Activated CD4-positive, alpha-beta T cell treated with anti-CD3 and anti-CD28 coated beads, Interleukin-2, amount 50 U/mL, for 24 hours (primary cell): ENCODE measurements at regions not wholly inside any gene's neighbourhood (a gene's known extent, or its start where the extent isn't known, plus 50 kb on each side); places are given as distances from the start of the nearest gene placed in this dataset.
"Not testable (repeated sequence)": the region's sequence is repeated elsewhere in the genome, so short reads cannot be mapped to it uniquely, and the experiment has no call there.

Experiments used
- DNase-seq, 2 donors: peaks; one replicate each; pipeline ENCODE4 v3.0.0-alpha.2; 2020; ENCODE audit warnings: low read depth in 1 of 2, low spot score in 1 of 2

DNA sequence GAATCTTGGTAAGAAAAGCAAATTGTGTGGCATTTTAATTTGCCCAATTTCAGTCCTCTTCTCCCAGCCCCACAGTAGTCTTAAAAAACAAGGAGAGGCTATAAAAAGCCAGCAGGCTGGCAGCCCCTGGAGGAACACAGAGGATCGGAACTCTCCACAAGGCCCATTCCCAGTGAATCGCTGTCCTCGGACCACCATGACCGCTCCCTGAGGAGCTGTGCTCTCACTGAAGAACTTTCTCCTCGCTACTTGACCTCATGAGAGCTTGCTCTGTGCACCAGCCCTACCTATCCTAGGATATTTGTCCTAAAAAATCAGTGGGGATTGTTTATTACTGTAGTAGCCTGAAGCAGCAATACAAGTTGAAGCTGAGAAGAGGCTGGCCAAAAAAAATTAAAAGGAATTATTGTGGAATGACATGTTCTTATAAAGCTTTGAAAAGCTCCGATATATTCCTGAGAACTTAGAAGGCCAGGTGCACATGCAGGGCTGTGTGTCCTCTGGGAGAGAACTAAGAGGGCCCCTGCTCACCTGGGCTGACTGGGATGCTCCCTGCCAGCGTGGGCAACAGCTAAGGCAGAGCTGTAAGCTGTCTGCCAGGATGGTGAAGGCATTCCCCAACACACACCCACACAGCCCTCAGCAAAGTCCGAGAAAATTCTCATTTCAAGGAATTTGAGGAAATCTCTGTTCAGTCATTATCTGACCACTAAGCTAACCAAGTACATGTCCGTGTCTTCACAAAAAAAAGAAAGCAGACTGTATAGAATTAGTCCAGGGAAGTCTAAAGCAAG, 148.8 kb upstream of the SFSWAP start:
- no peak for DNase-seq

DNA sequence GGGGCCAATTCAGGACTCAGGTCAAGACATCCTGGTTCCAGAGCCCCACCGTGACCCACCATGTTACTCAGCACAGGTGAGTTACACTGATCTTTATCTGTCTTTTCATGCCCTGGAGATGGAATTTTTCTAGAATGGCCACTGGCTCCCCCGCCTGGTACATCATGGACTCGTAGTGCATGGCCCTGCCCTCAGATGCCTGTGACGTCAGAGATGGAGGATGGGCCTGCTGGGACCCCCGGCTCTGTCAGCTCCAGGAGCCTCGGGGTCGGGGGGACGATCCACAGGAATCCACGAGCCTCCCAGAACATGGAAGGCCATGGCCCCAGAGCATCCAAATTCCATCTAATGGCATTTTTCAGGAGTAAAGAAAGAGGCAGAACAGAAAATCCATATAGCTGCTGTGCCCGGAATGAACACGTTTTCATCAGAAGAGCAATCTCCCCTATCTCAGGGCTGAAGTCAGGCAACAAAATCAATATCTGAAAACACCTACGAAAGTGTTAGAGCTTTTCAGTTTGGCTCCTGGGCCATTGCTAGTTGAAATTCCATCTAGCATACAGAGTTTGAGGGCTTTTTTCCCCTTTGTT, 146.7 kb upstream of the SFSWAP start:
- not testable (repeated sequence) for DNase-seq

DNA sequence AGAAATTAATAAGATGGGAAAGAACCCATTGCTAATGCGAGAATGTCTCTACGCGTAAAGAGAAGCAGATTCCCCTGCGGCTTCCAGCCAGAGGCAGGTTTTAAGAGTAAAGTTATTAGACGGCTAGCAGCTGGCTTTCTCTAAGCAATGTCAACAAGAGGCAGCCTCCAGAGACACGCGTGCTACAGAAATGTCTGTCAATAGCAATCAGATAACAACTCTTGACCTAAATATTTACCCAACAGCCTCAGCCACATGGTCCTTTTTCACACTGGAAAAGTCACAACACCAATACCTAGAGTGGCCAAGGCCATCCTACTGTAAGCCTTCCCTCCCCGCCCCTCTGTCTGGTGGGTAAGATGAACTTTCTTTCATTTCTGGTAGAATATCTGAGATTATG, 146.0 kb upstream of the SFSWAP start:
- no peak for DNase-seq

DNA sequence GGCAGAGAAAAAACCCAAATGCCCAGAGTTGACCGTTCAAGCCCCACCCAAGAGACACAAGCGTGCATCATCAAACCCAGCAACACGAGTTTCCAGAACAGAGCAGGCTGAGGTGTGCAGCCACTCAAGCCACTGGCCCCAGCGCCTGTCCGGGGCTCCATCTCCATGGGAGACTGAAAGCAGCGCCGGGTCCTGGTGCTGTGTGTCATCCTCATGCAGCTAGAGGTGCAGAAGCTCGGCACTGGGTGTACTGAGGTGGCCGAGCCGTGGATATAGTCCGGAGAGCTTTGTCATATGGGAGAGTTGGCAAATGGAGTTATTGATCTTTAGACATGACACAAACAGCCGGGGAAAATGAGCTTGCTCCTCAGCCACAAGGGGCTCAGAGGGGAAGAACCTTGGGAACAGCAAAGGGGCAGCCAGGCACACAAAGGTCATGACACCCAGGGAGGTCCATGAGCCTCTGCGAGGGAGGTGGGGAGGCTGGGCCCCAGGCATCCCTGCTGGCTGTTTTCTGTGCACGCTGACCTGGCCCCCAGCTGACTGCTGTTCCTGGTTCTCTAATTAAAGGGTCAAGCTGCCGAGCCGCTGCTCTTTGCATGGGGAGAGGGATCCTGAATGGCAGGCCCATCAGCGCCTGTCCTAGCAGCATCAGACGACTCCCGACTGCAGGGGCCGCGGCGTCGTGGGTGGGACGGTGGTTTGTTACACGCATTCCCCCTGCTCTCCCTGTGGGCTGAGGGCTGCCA, 145.4 kb upstream of the SFSWAP start:
- DNase-seq = no peak

DNA sequence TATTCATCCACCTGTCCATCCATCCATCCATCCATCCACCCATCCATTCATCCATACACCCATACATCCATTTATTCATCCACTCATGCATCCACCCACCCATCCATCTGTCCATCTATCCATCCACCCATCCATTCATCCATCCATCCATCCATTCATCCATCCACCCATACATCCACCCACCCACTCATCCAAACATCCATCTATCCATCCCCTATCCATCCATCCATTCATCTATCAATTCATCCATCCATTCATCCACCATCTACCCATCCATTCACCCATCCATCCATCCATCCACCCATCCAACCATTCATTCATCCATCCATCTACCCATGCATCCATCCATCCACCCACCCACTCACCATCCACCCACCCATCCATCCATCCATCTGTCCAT, 142.6 kb upstream of the SFSWAP start:
- DNase-seq = no peak

DNA sequence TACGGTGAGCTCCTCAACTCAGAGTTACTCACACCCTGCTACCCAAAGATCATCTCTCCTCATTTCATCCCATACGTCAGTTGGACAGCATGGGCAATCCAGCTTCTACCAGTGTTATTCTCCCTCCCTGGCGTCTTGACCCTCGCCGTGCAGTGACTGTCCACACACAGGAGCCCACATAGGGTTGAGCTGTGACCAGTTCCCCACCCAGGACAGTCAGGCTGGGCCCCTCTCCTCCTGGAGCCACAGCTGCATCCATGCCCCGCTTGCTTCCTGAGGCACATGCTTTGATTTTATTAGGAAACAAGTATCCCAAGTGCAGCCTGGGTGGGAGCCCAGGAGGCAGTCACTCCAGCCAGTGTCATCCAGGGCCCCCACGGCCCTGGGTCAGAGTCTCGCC, 140.3 kb upstream of the SFSWAP start:
- DNase-seq = no peak

DNA sequence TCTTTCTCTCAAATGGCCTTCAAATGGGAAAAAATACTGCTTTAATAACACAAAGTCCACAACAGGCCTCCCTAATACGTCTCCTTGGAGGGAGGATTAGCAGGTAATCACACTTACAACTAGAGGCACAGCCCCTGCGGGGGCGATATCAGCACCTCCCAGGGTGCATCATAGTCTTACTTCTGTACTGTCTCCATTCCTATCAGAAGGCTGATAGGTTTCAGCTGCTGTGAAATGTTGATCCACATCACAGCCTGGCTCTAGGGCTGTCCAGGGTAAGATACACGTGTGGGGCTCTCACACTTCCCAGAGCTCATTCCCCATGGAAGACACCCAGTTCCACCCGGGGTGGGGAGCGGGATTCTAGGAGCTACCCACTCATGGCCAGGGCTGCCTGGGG, 139.1 kb upstream of the SFSWAP start:
- no peak for DNase-seq

DNA sequence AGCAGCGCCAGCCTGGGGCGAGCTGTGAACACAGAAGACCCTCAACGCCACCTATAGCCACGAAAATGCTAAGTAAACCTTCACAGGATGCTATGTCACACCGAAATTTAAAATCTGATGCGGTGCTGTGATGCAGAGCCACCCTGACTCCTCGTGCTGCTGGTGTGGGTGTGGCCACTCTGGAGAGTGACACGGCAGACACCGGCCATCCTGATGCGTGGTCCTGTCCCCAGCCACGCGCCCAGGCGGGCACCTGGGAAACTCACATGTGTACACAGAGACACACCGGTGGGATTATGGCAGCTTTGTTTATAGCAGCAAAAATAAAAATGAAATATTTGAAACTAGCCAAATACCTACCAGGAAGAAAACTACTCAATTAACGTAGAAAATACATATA, 138.3 kb upstream of the SFSWAP start:
- no peak for DNase-seq

DNA sequence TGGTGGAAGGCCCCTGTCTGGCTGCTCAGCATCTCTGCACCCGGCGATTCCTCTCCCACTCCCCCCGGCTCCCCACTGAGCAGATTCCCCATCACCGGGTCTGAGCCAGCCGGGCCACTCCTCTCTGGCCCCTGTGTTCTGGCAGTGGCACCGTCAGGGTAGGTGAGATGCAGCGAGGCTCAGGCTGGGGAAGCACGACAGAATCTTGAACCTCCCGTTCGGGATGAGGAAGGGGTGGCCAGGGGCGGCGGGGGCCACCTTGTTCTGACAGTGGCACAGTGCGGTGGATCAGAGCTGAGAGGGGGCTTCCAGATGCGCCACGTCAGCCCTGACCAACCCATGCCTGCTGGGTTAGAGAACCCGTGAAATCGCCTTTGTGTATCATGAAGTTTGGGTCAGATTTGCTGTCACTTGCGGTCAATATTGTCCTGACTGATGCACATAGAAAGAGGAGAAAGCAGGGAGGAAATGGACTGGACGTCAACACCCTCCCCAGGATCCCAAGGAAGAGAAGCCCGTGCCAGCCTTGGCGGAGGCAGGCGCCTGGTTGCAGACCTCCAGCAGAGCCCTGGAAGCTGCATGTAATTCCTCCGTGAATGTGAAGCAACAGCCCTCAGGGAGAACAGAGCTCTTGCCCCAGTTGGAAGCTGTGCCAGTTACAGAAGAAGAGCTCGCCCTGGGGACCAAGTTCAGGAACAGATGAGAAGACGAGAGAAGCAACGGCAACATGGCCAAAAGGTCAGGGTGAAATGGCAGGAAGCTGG, 137.1 kb upstream of the SFSWAP start:
- no peak for DNase-seq

DNA sequence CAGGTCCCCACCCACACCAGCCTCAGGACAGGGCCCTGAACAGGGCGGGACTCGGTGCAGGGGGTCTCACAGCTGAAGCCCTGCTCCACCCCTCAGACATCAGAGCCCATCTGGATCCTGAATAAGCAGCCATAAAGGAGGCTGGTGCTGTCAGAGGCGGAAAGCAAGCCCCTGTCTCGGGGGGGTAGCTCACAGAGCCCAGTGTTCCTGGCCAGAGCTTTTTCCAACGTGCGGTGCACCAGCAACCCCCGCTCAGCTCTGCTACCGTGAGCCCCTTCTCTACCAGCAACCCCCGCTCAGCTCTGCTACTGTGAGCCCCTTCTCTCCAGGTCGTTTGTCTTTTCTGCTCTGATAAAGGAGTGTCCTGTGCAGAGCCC, 136.5 kb upstream of the SFSWAP start:
- no peak for DNase-seq

DNA sequence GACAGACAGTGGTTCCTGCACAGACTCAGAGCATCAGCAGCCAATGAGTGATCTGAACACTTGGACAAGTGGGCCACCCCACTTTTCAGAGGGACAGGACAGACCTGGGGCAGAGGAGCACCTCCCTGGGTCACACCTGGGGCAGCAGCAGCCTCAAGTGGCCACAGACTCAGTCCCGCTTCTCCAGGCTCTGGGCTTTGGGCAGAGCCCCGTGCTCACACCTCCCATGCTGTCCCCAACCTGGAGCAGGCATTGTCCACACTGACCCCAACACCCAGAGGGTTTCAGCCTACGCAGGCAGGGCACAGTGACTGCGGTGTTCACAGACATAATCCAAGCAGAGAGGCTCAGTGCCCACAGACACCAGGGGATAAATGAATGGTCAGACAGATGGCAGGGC, 135.5 kb upstream of the SFSWAP start:
- no peak for DNase-seq

DNA sequence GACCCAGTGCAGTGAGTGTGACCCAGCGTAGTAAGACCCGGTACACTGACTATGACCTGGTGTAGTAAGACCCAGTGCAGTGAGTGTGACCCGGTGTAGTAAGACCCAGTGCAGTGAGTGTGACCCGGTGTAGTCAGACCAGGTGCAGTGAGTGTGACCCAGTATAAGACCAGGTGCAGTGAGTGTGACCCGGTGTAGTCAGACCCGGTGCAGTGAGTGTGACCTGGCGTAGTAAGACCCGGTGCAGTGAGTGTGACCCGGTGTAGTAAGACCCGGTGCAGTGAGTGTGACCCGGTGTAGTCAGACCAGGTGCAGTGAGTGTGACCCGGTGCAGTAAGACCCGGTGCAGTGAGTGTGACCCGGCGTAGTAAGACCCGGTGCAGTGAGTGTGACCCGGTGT, 134.2 kb upstream of the SFSWAP start:
- DNase-seq = peak in 1 of 2 donors; percentile 26

DNA sequence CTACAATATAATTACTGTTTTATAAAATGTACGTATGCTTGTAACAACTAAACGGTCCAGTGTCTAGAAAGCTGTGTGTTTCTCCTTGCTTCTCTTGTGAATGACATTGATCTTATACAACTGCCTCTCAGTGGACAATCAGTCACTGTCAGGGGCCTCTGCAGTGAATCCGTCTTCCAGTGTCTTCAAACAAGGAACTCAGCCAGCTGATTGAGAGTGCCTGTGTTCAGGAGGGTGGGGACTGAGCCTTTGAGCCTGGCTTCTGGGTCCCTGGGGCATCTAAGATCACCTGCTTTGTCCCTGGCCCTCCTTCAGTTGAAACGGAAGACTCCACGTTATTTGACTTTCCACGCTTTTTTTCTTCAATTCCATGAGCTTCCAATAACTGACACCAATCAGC, 133.1 kb upstream of the SFSWAP start:
- no peak for DNase-seq

DNA sequence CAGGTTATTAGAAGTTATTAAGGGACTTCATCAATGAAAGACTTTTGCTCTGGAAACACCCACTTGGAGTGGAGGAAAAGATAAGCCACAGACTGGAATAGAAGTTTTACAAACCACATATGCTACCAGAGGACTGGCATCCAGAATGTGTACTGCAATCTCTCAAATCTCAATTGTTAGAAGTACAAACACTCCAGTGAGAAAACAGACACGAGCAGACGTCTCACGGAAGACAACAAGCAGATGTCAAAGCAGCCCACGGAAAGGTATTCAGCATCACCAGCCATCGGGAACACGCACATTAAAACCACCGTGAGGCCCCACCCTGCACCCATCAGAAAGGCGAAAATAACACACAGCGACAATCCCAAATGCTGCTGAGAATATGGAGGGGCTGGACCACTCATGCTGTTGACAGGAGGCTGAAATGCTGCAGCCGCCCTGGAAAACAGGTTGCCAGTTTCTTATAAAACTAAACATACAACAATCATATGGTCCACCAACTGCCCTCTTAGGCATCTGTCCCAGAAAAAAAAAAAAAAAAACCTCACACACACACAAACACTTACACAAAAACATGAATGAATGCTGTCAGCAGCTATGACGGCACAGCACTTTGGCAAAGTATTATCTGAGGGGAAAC, 131.9 kb upstream of the SFSWAP start:
- DNase-seq = no peak

DNA sequence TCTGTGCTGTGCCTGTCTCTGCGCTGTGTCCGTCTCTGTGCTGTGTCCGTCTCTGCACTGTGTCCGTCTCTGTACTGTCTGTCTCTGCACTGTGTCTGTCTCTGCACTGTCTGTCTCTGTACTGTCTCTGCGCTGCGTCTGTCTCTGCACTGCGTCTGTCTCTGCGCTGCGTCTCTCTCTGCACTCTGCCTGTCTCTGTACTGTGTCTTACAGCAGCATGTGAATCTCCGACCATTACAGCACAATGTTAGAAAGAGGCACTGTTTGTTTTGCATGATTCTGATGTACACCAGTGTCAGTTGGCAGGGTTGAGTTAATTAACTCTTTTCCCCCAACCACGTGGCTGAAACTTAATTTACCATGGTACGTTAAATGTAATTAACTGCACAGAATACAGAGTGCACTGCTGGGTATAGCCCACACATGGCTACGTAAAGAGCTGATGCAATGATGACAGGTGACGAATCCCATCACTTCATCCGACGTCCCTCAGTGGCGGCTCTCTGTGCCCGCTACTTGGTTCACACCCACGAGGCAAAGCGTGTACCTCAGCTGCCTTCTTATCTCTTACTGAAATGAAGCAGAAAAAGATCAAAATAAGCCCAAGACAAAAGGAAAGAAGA, 127.7 kb upstream of the SFSWAP start:
- DNase-seq = no peak

DNA sequence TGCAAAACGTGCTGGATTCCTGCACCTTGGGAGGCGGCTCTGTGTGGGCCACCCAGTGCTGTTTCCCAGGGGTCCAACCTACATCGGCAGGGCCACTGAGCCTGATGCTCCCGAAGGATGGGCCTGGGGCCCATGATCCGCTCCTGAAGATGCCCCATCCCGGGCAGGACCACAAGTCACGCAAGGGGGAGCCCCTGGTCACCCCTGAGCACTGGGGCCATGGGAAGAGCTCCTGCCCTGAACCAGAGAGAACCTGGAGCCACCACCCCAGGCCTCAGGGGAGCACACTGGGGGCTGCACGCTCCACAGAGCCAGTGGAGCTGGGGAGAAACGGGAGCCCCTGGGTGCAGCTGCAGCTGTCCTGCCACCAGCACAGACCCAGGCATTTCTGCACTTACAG, 124.6 kb upstream of the SFSWAP start:
- no peak for DNase-seq

DNA sequence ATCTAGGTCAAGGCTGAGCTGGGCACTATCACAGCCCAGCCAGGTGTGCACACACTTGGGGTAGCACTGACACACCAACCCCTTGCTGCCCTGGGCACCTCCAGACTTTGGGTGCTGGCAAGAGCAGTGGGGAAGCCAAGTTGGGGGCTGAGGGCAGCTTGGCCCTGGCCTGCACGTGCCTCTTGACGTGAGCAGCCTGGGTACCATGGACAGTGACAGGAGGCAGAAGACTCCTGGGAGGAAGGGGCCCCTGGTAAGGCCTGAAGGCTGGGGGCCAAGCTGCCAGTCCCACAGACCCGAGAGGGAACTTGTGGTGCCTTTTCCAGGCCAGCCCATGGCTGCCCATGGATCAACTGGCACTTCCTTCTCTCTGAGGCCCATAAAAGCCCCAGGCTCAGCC, 124.1 kb upstream of the SFSWAP start:
- DNase-seq = no peak

DNA sequence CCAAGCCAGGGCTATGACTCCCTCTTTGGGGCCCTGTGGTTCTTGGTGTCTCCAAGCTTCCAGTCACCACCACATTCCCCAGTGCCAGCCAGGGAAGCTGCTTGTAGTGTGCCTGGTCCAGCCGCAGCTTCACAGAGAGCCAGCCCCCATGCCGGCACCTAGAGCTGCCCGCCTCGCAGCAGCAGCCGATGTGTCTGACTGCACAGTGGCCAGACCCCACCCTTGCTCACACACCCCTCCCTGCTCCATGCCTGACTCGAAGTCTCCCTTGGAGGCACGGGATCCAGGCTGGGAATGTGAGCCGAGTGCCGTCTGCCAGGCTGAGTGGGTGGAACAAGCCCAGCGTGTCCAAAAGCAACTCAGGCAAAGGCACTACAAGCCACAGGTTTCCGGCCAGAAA, 123.3 kb upstream of the SFSWAP start:
- DNase-seq = no peak

DNA sequence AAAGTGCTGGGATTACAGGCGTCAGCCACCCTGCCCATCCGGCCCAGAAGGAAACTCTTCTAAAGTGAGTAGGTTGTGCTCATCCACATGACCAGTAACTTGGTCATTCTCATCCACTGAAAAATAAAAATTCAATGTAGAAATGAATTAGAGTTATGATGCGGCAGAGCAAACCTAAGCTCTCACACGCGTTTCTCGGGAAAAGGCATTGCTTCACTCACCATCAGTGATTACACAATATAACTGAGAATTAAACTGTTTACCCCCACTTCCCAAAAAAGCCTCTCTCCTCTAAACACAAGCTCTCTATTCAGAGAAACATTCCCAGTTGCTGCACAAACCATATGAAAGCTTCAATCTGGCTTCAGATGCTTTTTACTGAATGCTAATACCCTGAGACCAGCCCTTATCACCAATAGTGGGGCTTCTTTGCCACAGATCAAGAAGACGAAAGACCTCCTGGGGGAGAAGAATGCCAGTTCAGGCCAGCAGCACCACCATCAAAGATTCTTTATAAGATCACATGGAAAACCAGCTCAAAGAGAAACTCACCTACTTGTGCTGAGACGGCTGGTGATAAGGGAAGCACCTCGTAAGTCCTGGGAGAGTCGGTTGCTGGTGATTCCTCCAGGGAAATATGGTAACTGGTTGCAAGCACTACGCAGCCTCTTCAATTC, 121.5 kb upstream of the SFSWAP start:
- DNase-seq = no peak

DNA sequence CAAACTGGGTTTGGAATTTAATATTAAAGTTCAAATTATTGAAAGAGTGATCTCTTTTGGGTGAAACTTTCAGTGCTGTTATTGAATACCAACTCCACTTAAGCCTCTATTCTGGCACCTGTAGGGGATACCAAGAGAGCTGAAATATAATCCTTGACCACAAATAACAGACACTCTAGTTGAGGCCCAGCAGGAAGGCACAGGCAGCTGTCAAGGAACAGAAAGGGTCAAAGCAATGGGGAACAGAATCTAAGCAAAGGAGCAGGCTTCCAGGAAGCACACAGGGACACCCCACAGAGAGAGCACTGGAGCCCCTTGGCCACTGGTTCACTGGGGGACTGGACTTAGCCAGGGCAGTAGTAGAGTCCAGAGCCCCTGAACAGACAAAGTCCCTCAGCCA, 120.9 kb upstream of the SFSWAP start:
- DNase-seq = no peak
